ENCODE measurements at regions not wholly inside any gene's neighbourhood (a gene's known extent, or its start where the extent isn't known, plus 50 kb on each side); places are given as distances from the start of the nearest gene placed in this dataset.

- DNase-seq (ENCODE audit: low read depth in 2 of 2): no peak
Observed at GRCh38 chr18:76572518-76573247, 77.6 kb upstream of the ZNF516 start.

GRCh38 chr18:76571689-76572088, 76.6 kb upstream of the ZNF516 start:
- DNase-seq (ENCODE audit: low read depth in 2 of 2): no peak

- DNase-seq (ENCODE audit: low read depth in 2 of 2): no peak
Observed at GRCh38 chr18:76570856-76571255, 75.8 kb upstream of the ZNF516 start.

GRCh38 chr18:76569644-76570419, 74.8 kb upstream of the ZNF516 start:
- DNase-seq (ENCODE audit: low read depth in 2 of 2): no peak

- DNase-seq (ENCODE audit: low read depth in 2 of 2): no peak
Observed at GRCh38 chr18:76568731-76569130, 73.7 kb upstream of the ZNF516 start.

- no peak for DNase-seq (ENCODE audit: low read depth in 2 of 2)
Observed at GRCh38 chr18:76567835-76568445, 72.9 kb upstream of the ZNF516 start.

GRCh38 chr18:76566987-76567386, 71.9 kb upstream of the ZNF516 start:
- no peak for DNase-seq (ENCODE audit: low read depth in 2 of 2)

- no peak for DNase-seq (ENCODE audit: low read depth in 2 of 2)
Observed at GRCh38 chr18:76565238-76566173, 70.5 kb upstream of the ZNF516 start.

GRCh38 chr18:76564655-76565237, 69.7 kb upstream of the ZNF516 start:
- DNase-seq (ENCODE audit: low read depth in 2 of 2): no peak

GRCh38 chr18:76564117-76564516, 69.1 kb upstream of the ZNF516 start:
- DNase-seq (ENCODE audit: low read depth in 2 of 2): no peak

- no peak for DNase-seq (ENCODE audit: low read depth in 2 of 2)
Observed at GRCh38 chr18:76562286-76563122, 67.5 kb upstream of the ZNF516 start.

- no peak for DNase-seq (ENCODE audit: low read depth in 2 of 2)
Observed at GRCh38 chr18:76558881-76559667, 64.0 kb upstream of the ZNF516 start.

- DNase-seq (ENCODE audit: low read depth in 2 of 2): no peak
Observed at GRCh38 chr18:76557026-76557575, 62.1 kb upstream of the ZNF516 start.

- no peak for DNase-seq (ENCODE audit: low read depth in 2 of 2)
Observed at GRCh38 chr18:76554547-76555222, 59.6 kb upstream of the ZNF516 start.

GRCh38 chr18:76553715-76554546, 58.9 kb upstream of the ZNF516 start:
- DNase-seq (ENCODE audit: low read depth in 2 of 2): no peak

- no peak for DNase-seq (ENCODE audit: low read depth in 2 of 2)
Observed at GRCh38 chr18:76548541-76548940, 53.5 kb upstream of the ZNF516 start.

GRCh38 chr18:76547296-76547695, 52.3 kb upstream of the ZNF516 start:
- no peak for DNase-seq (ENCODE audit: low read depth in 2 of 2)

- DNase-seq (ENCODE audit: low read depth in 2 of 2): no peak
Observed at GRCh38 chr18:76546436-76546835, 51.4 kb upstream of the ZNF516 start.
